22Rv1 (cell line): ENCODE measurements at regions not wholly inside any gene's neighbourhood (a gene's known extent, or its start where the extent isn't known, plus 50 kb on each side); places are given as distances from the start of the nearest gene placed in this dataset.

Experiments used
- ZFX ChIP-seq: fragments of 450-650 bp; IDR thresholded peaks from 2 replicates; pipeline ENCODE4 v1.6.1; 2017; ENCODE audit warnings: antibody characterized with exemption, borderline replicate concordance
- TF ChIP-seq, protein P1 (sequence below): fragments of 450-650 bp; IDR thresholded peaks from 2 replicates; pipeline ENCODE4 v1.5.1; 2017; ENCODE audit warnings: mild to moderate bottlenecking

GRCh38 chr16:76118344-76118743 is 158.9 kb upstream of the CNTNAP4 start:
- TF ChIP-seq, protein P1, sequence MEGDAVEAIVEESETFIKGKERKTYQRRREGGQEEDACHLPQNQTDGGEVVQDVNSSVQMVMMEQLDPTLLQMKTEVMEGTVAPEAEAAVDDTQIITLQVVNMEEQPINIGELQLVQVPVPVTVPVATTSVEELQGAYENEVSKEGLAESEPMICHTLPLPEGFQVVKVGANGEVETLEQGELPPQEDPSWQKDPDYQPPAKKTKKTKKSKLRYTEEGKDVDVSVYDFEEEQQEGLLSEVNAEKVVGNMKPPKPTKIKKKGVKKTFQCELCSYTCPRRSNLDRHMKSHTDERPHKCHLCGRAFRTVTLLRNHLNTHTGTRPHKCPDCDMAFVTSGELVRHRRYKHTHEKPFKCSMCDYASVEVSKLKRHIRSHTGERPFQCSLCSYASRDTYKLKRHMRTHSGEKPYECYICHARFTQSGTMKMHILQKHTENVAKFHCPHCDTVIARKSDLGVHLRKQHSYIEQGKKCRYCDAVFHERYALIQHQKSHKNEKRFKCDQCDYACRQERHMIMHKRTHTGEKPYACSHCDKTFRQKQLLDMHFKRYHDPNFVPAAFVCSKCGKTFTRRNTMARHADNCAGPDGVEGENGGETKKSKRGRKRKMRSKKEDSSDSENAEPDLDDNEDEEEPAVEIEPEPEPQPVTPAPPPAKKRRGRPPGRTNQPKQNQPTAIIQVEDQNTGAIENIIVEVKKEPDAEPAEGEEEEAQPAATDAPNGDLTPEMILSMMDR, result no peak
- no peak for TF ChIP-seq ZFX
